GM10266 (cell line): ENCODE measurements at regions not wholly inside any gene's neighbourhood (a gene's known extent, or its start where the extent isn't known, plus 50 kb on each side); places are given as distances from the start of the nearest gene placed in this dataset.

Source experiments
- DNase-seq: peaks from one replicate; pipeline ENCODE4 v3.0.0; 2012; ENCODE audit errors: extremely low spot score
- CTCF ChIP-seq: IDR thresholded peaks from 2 replicates; pipeline ENCODE4 v1.5.1; 2012; ENCODE audit warnings: mild to moderate bottlenecking, low read depth; ENCODE audit not compliant: control insufficient read depth, insufficient read depth; ENCODE audit errors: missing control alignments

GRCh38 chr21:28817871-28818270 is 174.8 kb downstream of the LTN1 start:
- TF ChIP-seq CTCF: no peak
- DNase-seq: no peak

- TF ChIP-seq CTCF: no peak
- DNase-seq: no peak
Observed at GRCh38 chr21:28811860-28812259, 180.8 kb downstream of the LTN1 start.

- DNase-seq: no peak
- TF ChIP-seq CTCF: no peak
Observed at GRCh38 chr21:28810826-28811524, 181.7 kb downstream of the LTN1 start.

- TF ChIP-seq CTCF: no peak
- no peak for DNase-seq
Observed at GRCh38 chr21:28805885-28806284, 186.8 kb downstream of the LTN1 start.

GRCh38 chr21:28804089-28804670 is 188.5 kb downstream of the LTN1 start:
- no peak for DNase-seq
- TF ChIP-seq CTCF: no peak

- no peak for TF ChIP-seq CTCF
Observed at GRCh38 chr21:28801906-28802305, 190.8 kb downstream of the LTN1 start.

GRCh38 chr21:28799926-28800325 is 192.8 kb downstream of the LTN1 start:
- TF ChIP-seq CTCF: no peak
- DNase-seq: no peak

More at GRCh38 chr21:28801906-28802305, 190.8 kb downstream of the LTN1 start:
- no peak for DNase-seq
